IMR-90 (cell line): ENCODE measurements at regions not wholly inside any gene's neighbourhood (a gene's known extent, or its start where the extent isn't known, plus 50 kb on each side); places are given as distances from the start of the nearest gene placed in this dataset.

ENCODE experiments used
- ATAC-seq: fragments of 200-7000 bp; cut with Tn5 transposase; 2 replicates; pipeline ENCODE4 v1.9.1; 2020; ENCODE audit warnings: low read depth, mild to moderate bottlenecking, moderate library complexity
- BruUV-seq: library from RNA; stranded (reverse); fragments of 400-500 nt; replicated peaks from 2 replicates; lab custom pipeline; 2021; lab: Mats Ljungman, UMichigan
- CTCF ChIA-PET: fragments of 300-600 bp; formaldehyde crosslinking; extraction: SDS; loops from one replicate; lab custom pipeline; 2021; ENCODE audit warnings: antibody characterized with exemption; lab: Yijun Ruan, JAX
- POLR2A ChIA-PET: fragments of 300-600 bp; sonication (Branson Sonifier 250); formaldehyde crosslinking; loops from one replicate; lab custom pipeline; 2022; ENCODE audit warnings: antibody characterized with exemption; ENCODE audit not compliant: unreplicated experiment; lab: Charles Lee
- DNase-seq: peaks from one replicate; pipeline ENCODE4 v3.0.0; 2013
- H2AFZ ChIP-seq: replicated peaks from 2 replicates; pipeline ENCODE3; 2013; ENCODE audit warnings: low read length, mild to moderate bottlenecking; ENCODE audit not compliant: poor library complexity
- H2AK5ac ChIP-seq: 2 replicates; pipeline ENCODE4 v1.6.1; 2013; ENCODE audit warnings: low read depth, low read length, inconsistent platforms
- H2AK9ac ChIP-seq: replicated peaks from 2 replicates; pipeline ENCODE3; 2013; ENCODE audit warnings: mild to moderate bottlenecking, low read depth, low read length, moderate library complexity; ENCODE audit not compliant: poor library complexity
- H2BK120ac ChIP-seq: 2 replicates; pipeline ENCODE4 v1.6.1; 2013; ENCODE audit warnings: low read depth, low read length, inconsistent platforms
- H2BK15ac ChIP-seq: 3 replicates; pipeline ENCODE4 v1.6.1; 2013; ENCODE audit warnings: low read depth, low read length, inconsistent platforms
- H2BK20ac ChIP-seq: 2 replicates; pipeline ENCODE4 v1.6.1; 2013; ENCODE audit warnings: low read depth, mild to moderate bottlenecking, inconsistent platforms, low read length, moderate library complexity
- H2BK5ac ChIP-seq: 2 replicates; pipeline ENCODE4 v1.6.1; 2013; ENCODE audit warnings: mild to moderate bottlenecking, low read depth, low read length, inconsistent platforms; ENCODE audit not compliant: poor library complexity, severe bottlenecking
- H3K14ac ChIP-seq: replicated peaks from 2 replicates; pipeline ENCODE4 v1.6.1; 2013; ENCODE audit warnings: low read depth, low read length, inconsistent platforms
- H3K18ac ChIP-seq: 2 replicates; pipeline ENCODE4 v1.6.1; 2013; ENCODE audit warnings: low read depth, low read length, control low read depth
- H3K23ac ChIP-seq: 2 replicates; pipeline ENCODE4 v1.6.1; 2013; ENCODE audit warnings: low read depth, low read length, inconsistent platforms
- H3K27ac ChIP-seq: 2 replicates; pipeline ENCODE4 v1.5.1; 2013; ENCODE audit warnings: mild to moderate bottlenecking, control low read depth, low read length; ENCODE audit not compliant: insufficient read depth
- H3K27me3 ChIP-seq: 2 replicates; pipeline ENCODE4 v1.6.1; 2013; ENCODE audit warnings: low read length; ENCODE audit not compliant: control insufficient read depth, insufficient read depth
- H3K36me3 ChIP-seq: 2 replicates; pipeline ENCODE4 v1.6.1; 2013; ENCODE audit warnings: low read length, mixed read lengths; ENCODE audit not compliant: control insufficient read depth, insufficient read depth
- H3K4ac ChIP-seq: 2 replicates; pipeline ENCODE4 v1.6.1; 2013; ENCODE audit warnings: low read depth, low read length, inconsistent platforms
- H3K4me1 ChIP-seq: 2 replicates; pipeline ENCODE4 v1.6.1; 2013; ENCODE audit warnings: low read length, mixed read lengths; ENCODE audit not compliant: control insufficient read depth, insufficient read depth
- H3K4me2 ChIP-seq: 2 replicates; pipeline ENCODE4 v1.6.1; 2013; ENCODE audit warnings: low read depth, mild to moderate bottlenecking, control low read depth, low read length, moderate library complexity
- H3K4me3 ChIP-seq: 2 replicates; pipeline ENCODE4 v1.5.1; 2013; ENCODE audit warnings: low read depth, mild to moderate bottlenecking, control low read depth, low read length, moderate library complexity; ENCODE audit not compliant: insufficient read depth
- H3K56ac ChIP-seq: 2 replicates; pipeline ENCODE4 v1.6.1; 2013; ENCODE audit warnings: low read length, inconsistent platforms; ENCODE audit not compliant: insufficient read depth; ENCODE audit errors: extremely low read depth
- H3K79me1 ChIP-seq, 2 experiments: 2 replicates each; pipeline ENCODE4 v1.6.1; 2013; ENCODE audit warnings: low read length in 2 of 2, inconsistent platforms in 1 of 2, low read depth in 1 of 2
- H3K9ac ChIP-seq: 2 replicates; pipeline ENCODE4 v1.6.1; 2013; ENCODE audit warnings: low read depth, low read length, control low read depth
- H3K9me1 ChIP-seq: 2 replicates; pipeline ENCODE4 v1.6.1; 2013; ENCODE audit warnings: low read length, inconsistent platforms; ENCODE audit not compliant: insufficient read depth
- H3K9me3 ChIP-seq: 2 replicates; pipeline ENCODE4 v1.6.1; 2013; ENCODE audit warnings: low read length; ENCODE audit not compliant: control insufficient read depth, insufficient read depth
- H4K20me1 ChIP-seq: 2 replicates; pipeline ENCODE4 v1.6.1; 2013; ENCODE audit warnings: low read length, inconsistent platforms; ENCODE audit not compliant: insufficient read depth
- H4K5ac ChIP-seq: 2 replicates; pipeline ENCODE4 v1.6.1; 2013; ENCODE audit warnings: mild to moderate bottlenecking, low read depth, low read length, control low read depth
- H4K8ac ChIP-seq, 2 experiments: 2 replicates each; pipeline ENCODE4 v1.6.1; 2013; ENCODE audit warnings: low read depth in 2 of 2, low read length in 2 of 2, control low read depth in 1 of 2, inconsistent platforms in 1 of 2
- H4K91ac ChIP-seq: 2 replicates; pipeline ENCODE4 v1.6.1; 2013; ENCODE audit warnings: low read depth, low read length, inconsistent platforms; ENCODE audit not compliant: insufficient read depth
- MXI1 ChIP-seq: IDR thresholded peaks from 2 replicates; pipeline ENCODE4 v1.6.1; 2012; ENCODE audit warnings: low read depth, mild to moderate bottlenecking, low read length, moderate library complexity, borderline replicate concordance
- RCOR1 ChIP-seq: IDR thresholded peaks from 2 replicates; pipeline ENCODE4 v1.6.1; 2012; ENCODE audit warnings: mild to moderate bottlenecking, low read length, improper control_type of control experiment; ENCODE audit not compliant: insufficient replicate concordance
- dilution Hi-C: fragments of 300-500 bp; cut with HindIII; formaldehyde crosslinking; loops from one replicate; pipeline ENCODE4 v1.14.3; 2018; ENCODE audit warnings: low sequenced_read_pairs; ENCODE audit not compliant: unreplicated experiment
- in situ Hi-C: fragments of 300-500 bp; cut with MboI; formaldehyde crosslinking; loops from 3 replicates; pipeline ENCODE4 v1.14.3; 2019; ENCODE audit warnings: low sequenced_read_pairs, inconsistent platforms, mixed read lengths
- intact Hi-C: fragments of 100-400 bp; cut with micrococcal nuclease; formaldehyde crosslinking; loops from 2 replicates; pipeline ENCODE4 v1.10.0; 2022

GRCh38 chr3:161602918-161603317, 106.3 kb downstream of the OTOL1 start:
- TF ChIP-seq RCOR1, result no peak
- TF ChIP-seq MXI1, result no peak
- H2AK5ac ChIP-seq, result no peak overlapping the region
- H2AK9ac ChIP-seq, result no peak overlapping the region
- H4K20me1 ChIP-seq, result no peaks in the 10 kb centered on the region
- no peaks in the 10 kb centered on the region for H3K79me1 ChIP-seq
- H3K9me1 ChIP-seq, result no peaks in the 10 kb centered on the region
- dilution Hi-C loops (no loop called here), intact Hi-C loops (no loop called here), in situ Hi-C loops (no loop called here)
- no peaks in the 10 kb centered on the region for H3K27me3 ChIP-seq
- H3K4me3 ChIP-seq, result no peak overlapping the region
- no peak overlapping the region for H3K27ac ChIP-seq
- no peak overlapping the region for H2BK20ac ChIP-seq
- H3K9me3 ChIP-seq, result peaks cover 5% of the 10 kb centered on the region; the same call in 1 of the 2 replicates
- ATAC-seq (no peak), DNase-seq (no peak)
- no peak overlapping the region for H4K5ac ChIP-seq
- no peak overlapping the region for H3K23ac ChIP-seq
- H3K4me1 ChIP-seq, result no peaks in the 10 kb centered on the region
- POLR2A ChIA-PET, result no interaction called here
- no peak overlapping the region for H4K91ac ChIP-seq
- no peak overlapping the region for H2BK15ac ChIP-seq
- no peak overlapping the region for H3K4me2 ChIP-seq
- H2AFZ ChIP-seq, result no peak overlapping the region
- H2BK120ac ChIP-seq, result no peak overlapping the region
- no peak overlapping the region for H2BK5ac ChIP-seq
- H3K56ac ChIP-seq, result no peak overlapping the region
- H3K14ac ChIP-seq, result no peak overlapping the region
- no peak overlapping the region for H3K4ac ChIP-seq
- no peak overlapping the region for H3K18ac ChIP-seq
- no TSS peak for BruUV-seq
- CTCF ChIA-PET, result no interaction called here
- no peak overlapping the region for H4K8ac ChIP-seq
- H3K9ac ChIP-seq, result no peak overlapping the region
- H3K36me3 ChIP-seq, result no peaks in the 10 kb centered on the region
